HG03196 (cell line): ENCODE measurements at regions not wholly inside any gene's neighbourhood (a gene's known extent, or its start where the extent isn't known, plus 50 kb on each side); places are given as distances from the start of the nearest gene placed in this dataset.

Experiments
- ATAC-seq: cut with Tn5 transposase; IDR thresholded peaks from one replicate; pipeline ENCODE4 v1.9.1; 2021; ENCODE audit not compliant: unreplicated experiment

GRCh38 chr14:61192989-61193388 is 88.1 kb downstream of the TMEM30B start:
- ATAC-seq = no peak

DNA sequence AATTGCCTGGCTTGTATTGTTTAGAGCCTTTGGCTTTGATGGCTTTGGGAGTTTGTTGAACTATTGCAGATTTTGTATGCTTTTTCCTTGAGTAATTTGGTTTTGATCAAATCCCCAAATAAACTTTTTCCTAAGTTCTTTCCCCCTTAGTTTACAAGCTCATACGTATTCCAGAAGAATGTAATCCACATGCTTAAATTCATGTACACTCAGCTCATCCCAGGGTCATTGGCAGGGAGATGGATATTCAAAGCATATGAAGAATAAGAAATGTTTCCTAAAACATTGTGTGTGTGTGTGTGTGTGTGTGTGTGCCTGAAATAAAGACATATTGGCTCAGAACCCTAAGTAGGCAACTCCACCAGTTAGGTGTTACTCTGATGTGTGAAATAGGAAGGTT is 89.4 kb downstream of the TMEM30B start:
- no peak for ATAC-seq

GRCh38 chr14:61190341-61190740 is 90.8 kb downstream of the TMEM30B start:
- no peak for ATAC-seq

- ATAC-seq = no peak
These were observed 91.9 kb downstream of the TMEM30B start for GRCh38 chr14:61188978-61189808.

DNA sequence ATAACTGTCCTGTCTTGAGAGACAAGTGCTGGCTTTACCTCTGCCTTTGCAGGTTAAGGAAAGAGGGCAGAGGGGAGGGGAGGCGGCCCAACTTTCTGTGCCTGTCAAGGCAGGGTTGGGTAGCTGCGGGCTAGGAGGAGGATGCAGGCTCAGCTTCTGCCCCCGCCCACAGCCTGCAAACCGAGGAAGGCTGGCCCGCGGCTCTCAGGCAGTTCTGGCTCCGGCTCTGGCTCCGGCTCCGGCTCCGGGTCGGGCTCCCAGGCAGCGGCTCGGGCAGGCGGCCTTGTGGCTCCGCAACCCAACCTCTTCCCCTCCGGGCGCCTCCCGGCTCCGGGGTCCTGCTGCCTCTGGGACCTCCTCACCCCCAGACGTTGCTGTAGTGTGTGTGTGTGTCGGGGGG is 92.9 kb downstream of the TMEM30B start:
- no peak for ATAC-seq

- no peak for ATAC-seq
These were observed 93.8 kb downstream of the TMEM30B start for GRCh38 chr14:61187196-61187905.

GRCh38 chr14:61186341-61187195 is 94.6 kb downstream of the TMEM30B start:
- ATAC-seq = no peak

DNA sequence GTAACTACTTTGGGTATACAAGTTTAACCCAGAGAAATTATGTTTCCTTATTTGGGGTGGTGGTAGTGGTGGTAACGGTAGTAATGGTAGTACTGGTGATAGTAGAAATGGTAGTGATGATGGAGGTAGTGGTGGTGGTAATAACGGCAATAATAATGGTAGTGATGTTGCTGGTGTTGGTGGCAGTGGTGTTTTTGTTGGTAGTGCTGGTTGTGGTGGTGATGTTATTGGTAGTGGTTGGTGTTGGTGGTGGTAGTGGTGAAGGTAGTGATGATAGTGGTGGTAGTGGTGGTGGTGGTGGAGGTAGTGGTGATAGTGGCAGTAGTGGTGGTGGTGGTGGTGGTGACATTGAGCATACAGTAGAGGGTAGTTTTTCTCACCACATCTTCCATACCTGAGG is 95.6 kb downstream of the TMEM30B start:
- no peak for ATAC-seq

DNA sequence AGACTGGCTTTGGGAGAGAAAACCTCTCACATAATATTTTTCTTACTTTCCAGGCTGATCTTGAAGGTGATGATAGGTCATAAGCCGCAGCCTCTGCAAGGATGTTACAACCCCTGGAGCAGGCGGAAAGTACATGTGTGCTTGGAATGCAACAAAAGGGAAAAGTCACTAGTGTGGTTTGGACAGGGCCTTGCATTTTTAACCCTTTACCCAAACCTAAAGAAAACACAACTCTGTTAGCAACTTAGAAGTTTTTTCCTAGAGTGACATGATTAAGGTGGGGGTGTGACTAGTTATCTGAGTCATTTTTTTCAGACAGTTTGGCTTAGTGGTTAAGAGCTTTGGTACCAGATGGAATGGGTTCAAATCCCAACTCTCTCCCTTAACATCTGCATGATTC is 97.0 kb downstream of the TMEM30B start:
- no peak for ATAC-seq

GRCh38 chr14:61183196-61183885 is 97.8 kb downstream of the TMEM30B start:
- no peak for ATAC-seq

DNA sequence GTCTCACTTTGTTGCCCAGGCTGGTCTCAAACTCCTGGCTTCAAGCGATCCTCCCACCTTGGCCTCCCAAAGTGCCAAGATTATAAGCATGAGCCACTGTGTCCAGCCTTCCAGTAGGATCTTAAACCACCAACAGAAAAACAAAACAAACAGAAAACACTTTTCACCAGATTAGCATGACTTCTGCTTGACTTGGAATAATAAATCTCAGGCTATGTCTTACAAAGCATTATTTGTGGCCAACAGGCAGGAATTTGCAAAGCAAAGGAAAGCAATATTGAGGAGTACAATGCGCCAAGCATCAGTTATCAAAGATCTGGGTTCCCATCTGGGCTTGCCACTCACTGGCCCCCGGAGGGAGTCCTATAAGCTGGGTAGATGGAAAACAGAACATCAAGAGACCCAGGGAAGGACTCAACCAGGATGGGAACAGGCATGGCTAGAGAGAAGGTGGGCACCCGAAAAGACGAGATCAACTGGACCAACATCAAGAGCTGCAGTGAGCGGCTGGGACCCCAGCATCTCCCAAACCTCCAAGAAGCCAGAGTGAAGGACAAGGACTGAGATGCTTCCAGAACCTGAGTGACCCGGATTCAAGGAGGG is 101.2 kb downstream of the TMEM30B start:
- ATAC-seq = no peak

- no peak for ATAC-seq
These were observed 102.0 kb downstream of the TMEM30B start for GRCh38 chr14:61179061-61179690.

DNA sequence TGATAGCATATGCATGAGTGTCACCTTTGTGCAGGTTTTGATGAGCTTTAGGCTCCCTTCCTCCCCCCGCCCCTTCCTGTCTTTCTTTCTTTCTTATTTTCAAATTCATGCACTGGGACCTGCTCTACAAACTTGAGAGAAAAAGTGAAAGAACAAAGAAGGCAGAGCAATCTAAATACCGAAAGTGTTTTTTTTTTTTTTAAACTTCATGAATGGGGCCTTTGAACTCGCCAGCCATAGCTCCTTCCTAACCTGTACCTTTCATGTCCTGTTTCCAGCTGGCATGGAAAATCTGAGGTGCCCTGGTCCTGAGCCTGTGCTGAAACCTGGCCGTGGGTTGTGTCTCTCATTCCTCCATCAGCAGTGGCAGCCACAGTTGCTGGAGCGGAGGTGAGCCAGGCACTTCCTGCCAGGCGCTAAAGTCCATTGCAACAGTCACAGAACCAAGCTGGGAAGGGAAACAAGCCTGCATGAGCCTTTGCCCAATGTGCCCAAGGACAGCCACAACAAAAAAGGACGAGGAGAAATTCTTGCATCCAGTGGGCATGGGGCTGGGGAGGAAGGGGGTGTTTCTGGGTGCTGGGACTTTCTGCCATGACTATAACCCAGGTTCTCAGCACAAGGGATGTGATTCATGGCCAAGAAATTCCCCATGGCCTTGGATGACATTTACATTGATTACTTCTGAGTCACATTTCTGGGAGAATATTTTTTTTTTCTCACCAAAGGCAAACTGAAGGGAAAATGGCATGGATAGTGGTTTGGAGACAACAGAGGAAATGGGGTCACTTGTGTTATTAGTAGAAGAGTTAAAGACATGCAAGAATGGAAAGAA is 102.7 kb downstream of the TMEM30B start:
- ATAC-seq = no peak

DNA sequence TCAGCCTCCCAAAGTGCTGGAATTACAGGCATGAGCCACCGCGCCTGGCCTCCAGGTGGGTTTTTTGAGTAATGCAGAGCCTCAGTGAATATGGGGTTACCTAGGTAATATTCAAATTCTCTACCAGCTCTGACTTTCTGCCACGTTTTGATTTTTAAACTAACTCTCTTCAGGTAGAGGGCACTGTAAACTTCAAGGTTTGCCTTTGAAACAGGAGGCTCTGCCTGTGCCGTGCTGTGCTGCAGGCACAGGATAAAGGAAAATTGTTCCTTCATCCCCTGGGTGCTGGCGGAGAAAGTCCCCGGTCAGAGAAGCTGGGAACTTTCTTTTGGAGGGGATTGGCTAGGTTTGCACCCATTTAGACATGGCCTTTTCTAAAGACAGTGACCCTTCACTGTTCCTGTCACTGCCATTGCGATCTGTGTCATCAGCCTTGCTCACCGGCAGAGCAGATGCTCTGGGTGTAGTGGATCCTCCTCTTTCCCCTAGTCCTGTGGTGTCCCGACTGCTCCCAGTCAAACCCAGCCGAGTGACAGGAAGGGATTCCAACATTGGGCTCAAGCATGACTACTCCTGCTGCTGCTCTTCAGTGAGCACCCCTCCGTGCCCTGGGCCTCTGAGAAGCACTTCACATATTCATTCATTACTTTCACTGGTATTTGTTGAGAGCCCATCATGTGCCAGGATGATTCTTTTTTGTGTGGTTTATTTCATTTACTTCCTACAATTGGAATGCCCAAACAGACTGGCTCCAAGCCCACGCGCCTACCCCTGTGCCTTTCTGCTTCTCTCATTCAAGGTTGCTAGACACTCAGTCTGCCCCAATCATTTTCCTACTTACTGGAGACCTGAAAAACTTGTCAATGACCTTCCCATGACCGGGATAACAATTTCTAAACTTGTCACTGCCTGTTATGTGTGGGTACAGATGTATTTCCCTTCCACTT is 103.6 kb downstream of the TMEM30B start:
- no peak for ATAC-seq

- ATAC-seq = no peak
These were observed 104.5 kb downstream of the TMEM30B start for GRCh38 chr14:61176686-61177085.

DNA sequence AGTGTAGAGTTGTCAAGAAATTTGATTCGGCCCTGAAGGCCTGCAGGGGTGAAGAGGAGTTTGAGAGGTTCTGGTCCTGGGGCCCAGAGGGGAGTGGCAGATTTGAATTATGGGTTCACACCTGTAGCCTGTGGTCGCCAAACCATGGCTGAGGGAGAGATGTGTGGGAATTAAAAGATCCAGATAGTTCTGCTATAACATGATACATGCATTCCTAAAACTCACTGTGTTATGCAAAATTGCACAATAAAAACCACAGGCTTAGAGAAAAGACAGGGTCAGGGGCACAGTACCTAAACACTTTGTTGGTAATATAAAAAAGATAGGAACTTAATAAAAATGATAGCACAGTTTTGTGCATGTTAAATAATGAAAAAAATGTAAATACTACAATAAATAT is 106.2 kb downstream of the TMEM30B start:
- no peak for ATAC-seq

DNA sequence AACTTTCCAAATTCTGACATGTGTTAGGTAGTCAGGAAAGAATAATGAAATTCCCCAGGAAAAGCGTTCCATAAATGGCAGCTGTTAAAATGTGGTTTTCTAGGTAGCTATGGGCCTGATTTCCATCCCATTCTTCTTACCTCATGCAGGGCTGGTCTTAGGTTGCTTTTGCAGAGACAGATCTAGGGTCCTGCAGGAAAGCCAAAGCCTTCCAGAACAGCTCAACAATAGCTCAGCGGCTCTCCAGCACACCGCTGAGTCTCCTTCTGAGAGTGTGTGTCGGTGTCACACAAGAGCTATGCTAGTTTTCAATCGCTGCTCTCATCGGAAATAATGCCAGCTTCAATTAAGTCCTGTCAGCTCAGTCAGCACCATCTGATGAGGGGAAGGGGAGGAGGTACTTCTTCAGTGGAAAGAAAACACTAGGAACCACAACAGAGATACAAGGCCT is 106.7 kb downstream of the TMEM30B start:
- no peak for ATAC-seq

- ATAC-seq = no peak
These were observed 109.4 kb downstream of the TMEM30B start for GRCh38 chr14:61171727-61172126.
